ES-I3 (cell line): ENCODE measurements at regions not wholly inside any gene's neighbourhood (a gene's known extent, or its start where the extent isn't known, plus 50 kb on each side); places are given as distances from the start of the nearest gene placed in this dataset.

ENCODE experiments used
- H3K36me3 ChIP-seq: 2 replicates; pipeline ENCODE4 v1.6.1; 2013; ENCODE audit warnings: mild to moderate bottlenecking, low read length, control low read depth, moderate library complexity; ENCODE audit not compliant: insufficient read depth
- H3K4me1 ChIP-seq: 2 replicates; pipeline ENCODE4 v1.6.1; 2013; ENCODE audit warnings: mild to moderate bottlenecking, control low read depth, low read length; ENCODE audit not compliant: insufficient read depth
- H3K9ac ChIP-seq: 2 replicates; pipeline ENCODE4 v1.6.1; 2013; ENCODE audit warnings: low read depth, mild to moderate bottlenecking, low read length, moderate library complexity
- H3K9me3 ChIP-seq: 2 replicates; pipeline ENCODE4 v1.6.1; 2013; ENCODE audit warnings: mild to moderate bottlenecking, low read length, moderate library complexity; ENCODE audit not compliant: control insufficient read depth, insufficient read depth

DNA sequence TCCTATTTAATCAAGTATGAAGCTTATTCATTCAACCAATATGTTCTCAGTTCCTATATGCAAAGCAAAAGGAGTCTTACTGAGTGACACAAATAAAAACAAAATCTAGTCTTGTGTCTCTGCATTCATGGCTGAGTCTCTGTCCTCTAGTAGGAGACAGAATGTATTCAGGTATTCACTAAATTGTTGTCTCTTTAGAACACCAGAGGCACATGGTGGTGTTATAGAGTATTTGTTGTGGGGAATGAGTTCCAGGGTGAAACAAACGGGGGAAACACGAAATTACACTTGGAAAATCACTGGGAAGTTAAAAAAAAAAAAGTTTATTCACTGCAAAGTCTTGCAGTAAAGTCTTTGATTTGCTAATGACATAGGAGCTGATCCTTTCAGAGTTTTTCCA lies 131.7 kb upstream of the FSHR start:
- Histone ChIP-seq H3K36me3 (no peaks in the 10 kb centered on the region), H3K9me3 (no peaks in the 10 kb centered on the region), H3K4me1 (no peaks in the 10 kb centered on the region), H3K9ac (no peak overlapping the region)

DNA sequence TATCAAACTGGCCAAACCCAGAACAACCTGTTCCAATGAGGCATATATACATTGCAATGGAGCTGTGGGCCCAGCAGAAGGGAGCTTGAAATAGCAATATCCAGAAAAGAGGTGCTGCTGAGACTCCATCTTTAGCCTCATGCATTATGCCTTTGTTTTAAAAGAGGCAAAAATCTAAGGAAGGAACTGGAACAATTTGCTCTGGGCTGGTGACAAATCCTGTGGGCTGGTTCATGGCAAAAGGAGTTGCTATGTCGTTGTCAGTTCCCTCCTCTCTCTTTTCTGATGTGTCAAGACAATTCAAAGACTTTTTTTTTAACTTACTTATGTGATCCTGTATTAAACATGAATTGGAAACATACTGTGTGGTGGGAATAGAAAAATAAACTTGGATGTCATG lies 124.2 kb upstream of the FSHR start:
- Histone ChIP-seq H3K36me3 (no peaks in the 10 kb centered on the region), H3K9me3 (0 out of 2 replicates have a peak, but pooled peaks cover 2% of the 10 kb centered on the region), H3K9ac (no peak overlapping the region), H3K4me1 (no peaks in the 10 kb centered on the region)

DNA sequence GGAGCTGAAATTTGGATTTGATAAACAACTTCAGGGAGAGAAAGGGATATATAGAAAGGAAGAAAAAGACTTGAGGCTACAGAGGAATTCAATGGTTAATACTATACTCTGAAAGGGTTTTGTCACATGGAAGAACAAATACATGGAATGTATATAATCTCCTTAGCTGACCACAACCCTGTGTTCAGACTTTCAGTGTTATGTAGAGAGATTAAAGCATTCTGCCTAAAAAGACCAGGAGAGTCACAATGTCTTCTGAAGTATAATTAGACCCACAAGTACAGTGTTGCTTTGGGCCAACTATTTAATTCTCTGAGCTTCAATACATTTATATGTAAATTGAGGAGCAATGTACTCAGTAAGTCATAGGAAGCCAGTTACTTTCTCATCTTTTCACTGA lies 123.8 kb upstream of the FSHR start:
- H3K36me3 ChIP-seq: no peaks in the 10 kb centered on the region
- no peak overlapping the region for H3K9ac ChIP-seq
- H3K4me1 ChIP-seq: no peaks in the 10 kb centered on the region
- H3K9me3 ChIP-seq: 0 out of 2 replicates have a peak, but pooled peaks cover 2% of the 10 kb centered on the region

DNA sequence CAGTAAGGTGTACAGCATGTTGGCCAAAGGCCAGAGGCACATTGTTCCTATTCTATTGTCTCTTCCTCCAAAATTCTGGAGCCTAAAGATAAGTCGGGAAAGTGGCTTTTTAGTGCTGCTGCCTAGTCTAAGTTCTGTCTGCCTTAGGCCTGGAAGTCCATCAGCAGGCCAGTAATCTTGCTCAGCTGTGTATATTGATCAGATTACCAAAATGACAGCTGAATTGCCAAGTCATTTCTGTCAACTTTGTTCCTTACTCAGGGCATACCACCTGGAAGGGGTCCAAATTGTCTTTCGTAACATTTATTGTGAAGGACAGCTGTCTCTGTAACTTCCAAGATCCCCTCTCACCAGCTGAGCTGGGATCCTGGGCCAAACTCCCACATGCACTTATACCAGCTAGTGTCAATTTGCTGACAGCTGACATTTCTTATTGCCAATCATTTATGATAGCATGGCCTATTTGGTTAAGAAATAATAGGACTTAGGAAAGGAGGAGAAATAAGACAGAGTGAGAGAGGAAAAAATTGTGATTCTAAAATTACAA lies 116.8 kb upstream of the FSHR start:
- Histone ChIP-seq H3K9me3 (no peaks in the 10 kb centered on the region), H3K9ac (no peak overlapping the region), H3K4me1 (no peaks in the 10 kb centered on the region), H3K36me3 (no peaks in the 10 kb centered on the region)

DNA sequence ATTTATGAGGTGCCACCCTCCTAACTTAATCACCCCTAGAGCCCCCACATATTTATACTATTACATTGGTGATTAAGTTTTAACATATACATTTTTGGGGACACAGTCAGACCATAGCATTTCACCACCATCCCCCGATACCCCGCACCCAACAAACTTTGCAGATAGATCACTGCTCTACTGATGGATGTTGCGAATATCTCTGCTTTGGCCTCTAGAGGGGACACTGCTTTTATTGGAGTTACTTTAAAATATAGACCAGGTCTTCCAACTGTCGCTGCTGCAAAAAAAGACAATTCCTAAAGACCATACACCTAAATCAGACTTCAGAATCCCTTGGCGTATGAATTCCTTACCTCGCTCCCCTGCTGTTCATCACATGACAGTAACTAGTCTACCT lies 115.8 kb upstream of the FSHR start:
- Histone ChIP-seq H3K9me3 (no peaks in the 10 kb centered on the region), H3K4me1 (no peaks in the 10 kb centered on the region), H3K9ac (no peak overlapping the region), H3K36me3 (no peaks in the 10 kb centered on the region)

DNA sequence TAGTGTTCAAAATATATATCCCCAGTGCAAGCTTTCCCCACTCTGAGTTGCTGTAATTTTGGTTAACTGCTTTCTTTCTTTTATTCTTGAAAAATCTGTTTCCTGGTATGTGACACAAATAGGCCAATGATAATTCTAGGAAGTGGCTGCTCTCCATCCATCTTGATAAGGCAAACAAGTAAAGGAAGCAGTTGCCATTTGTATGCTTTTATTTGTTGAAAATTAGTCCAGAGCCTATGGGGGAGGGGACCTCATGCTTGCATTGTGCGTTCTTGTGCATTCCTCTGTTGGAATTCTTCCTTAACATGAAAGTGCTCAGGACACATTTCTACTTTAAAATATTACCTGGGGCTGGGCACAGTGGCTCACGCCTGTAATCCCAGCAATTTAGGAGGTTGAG lies 111.2 kb upstream of the FSHR start:
- no peaks in the 10 kb centered on the region for H3K9me3 ChIP-seq
- no peak overlapping the region for H3K9ac ChIP-seq
- no peaks in the 10 kb centered on the region for H3K36me3 ChIP-seq
- no peaks in the 10 kb centered on the region for H3K4me1 ChIP-seq

DNA sequence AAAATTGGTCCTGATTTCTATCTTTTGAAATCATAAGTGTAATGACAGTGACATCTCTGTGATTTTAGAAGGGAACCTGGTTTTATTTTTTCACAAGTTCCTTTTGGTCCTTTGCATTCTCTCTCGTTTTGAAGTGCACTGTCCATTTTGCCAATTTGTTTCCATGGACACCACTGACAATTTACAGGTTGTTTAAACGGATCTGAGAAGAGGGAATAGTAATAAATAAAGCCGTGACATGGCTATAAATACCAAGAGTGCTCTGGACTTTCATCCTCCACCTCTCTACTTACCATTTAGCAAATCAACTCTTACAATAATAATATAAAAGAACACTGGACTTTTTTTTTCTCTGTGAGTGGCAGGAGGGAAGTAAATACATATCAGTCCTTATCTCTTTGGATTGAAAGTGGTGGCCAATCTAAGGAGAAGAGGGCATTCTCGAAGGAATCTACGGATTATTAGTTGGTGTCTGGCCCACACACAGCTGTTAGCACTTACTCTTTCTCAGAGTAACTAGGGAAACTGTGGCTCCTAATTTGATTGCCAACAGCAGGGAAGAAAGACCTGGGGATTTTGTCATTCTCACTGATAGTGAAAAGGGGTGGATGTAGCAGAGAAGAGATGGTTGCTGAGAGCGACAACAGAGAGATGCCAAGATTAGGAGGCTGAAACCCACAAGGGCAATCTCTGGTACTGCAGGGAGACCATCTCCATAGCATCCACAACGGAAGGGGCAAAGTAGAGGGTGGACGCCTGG lies 108.7 kb upstream of the FSHR start:
- Histone ChIP-seq H3K9ac (no peak overlapping the region), H3K4me1 (no peaks in the 10 kb centered on the region), H3K36me3 (no peaks in the 10 kb centered on the region), H3K9me3 (no peaks in the 10 kb centered on the region)

DNA sequence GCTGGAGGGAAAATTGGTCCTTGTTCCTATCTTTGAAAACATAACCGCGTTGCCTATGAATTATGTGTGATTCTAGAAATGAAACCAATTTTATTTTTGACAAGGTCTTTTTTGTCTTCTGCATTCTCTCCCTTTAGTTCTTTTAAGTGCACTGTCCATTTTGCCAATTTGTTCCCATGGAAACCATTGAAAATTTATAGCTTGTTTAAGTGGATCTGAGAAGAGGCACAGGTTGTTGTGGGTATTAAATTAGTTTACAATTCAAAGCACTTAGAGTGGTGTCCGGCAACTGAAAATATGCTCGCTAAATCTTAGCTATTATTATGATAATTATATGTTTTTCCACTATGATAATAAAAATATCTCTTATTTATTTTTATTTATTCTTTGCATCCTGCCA lies 107.5 kb upstream of the FSHR start:
- Histone ChIP-seq H3K36me3 (no peaks in the 10 kb centered on the region), H3K9ac (no peak overlapping the region), H3K4me1 (no peaks in the 10 kb centered on the region), H3K9me3 (no peaks in the 10 kb centered on the region)

DNA sequence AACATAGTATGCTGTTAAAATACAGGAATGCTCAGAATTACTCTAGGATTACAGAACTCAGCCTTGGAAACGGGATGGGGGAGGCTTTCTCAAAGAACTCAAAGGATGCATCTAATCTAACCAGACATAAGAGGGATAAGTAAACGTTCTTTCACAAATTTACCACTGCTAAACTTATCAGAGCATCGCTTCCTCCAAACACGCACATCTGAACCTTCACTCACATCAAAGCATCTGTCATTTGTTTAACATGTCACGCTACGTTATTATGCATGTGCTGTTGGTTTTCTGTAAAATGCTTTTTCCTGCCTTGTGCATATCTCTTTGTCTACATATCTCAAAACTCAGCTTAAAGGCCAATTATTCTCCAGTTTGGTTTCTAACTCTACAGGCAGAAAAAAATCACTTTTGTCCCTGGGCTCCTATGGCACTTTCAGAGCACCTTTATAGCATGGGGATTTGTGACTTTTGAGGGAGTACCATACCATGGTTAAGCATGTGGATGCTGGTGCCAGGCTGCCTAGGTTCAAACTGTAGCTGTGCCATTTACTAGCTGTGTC lies 106.7 kb upstream of the FSHR start:
- Histone ChIP-seq H3K9me3 (no peaks in the 10 kb centered on the region), H3K36me3 (no peaks in the 10 kb centered on the region), H3K9ac (no peak overlapping the region), H3K4me1 (no peaks in the 10 kb centered on the region)

DNA sequence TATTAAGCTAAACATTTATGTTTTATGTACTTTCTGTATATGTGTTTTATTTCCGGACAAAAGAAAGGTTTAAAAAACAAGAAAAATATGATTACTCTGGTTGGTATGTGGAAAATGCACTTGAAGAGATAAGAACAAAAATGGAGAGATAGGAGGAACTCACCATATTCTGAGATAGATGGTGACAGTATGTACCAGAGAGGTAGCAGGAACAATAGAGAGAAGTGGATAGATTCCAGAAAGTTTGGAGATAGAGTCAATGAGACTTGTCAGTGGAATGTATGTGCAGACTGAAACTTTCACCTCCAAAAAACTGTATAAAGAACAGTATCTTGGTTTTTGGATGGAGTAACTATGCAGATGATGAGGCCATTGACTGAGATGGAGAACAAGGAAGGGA lies 105.6 kb upstream of the FSHR start:
- Histone ChIP-seq H3K9me3 (no peaks in the 10 kb centered on the region), H3K4me1 (no peaks in the 10 kb centered on the region), H3K9ac (no peak overlapping the region), H3K36me3 (no peaks in the 10 kb centered on the region)

DNA sequence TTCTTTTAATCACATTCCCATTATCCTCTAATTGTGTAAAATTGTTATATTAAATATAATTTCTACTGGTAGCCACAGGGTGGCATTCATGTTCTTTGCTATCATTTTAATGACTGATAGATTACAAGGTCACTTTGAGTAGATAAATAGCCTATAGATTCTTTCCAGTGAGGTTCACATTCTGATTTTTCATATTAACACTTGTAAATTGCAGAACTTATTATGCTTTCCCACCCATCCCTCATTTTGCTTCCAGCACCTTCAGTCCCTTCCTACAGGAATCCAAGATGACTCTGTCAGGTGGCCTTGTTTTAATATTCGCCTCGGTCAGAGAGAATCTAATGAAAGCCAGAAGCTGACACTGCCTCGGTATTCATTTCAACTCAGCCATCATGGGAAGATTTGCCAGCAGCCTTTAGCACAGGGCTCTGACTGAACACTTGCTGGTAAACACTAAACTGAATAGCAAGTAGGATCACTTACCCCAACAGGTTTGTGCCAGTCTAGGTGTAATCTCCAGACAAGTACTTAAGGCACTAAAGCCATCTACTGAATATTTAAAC lies 101.2 kb upstream of the FSHR start:
- no peaks in the 10 kb centered on the region for H3K36me3 ChIP-seq
- H3K9ac ChIP-seq: no peak overlapping the region
- no peaks in the 10 kb centered on the region for H3K9me3 ChIP-seq
- no peaks in the 10 kb centered on the region for H3K4me1 ChIP-seq

DNA sequence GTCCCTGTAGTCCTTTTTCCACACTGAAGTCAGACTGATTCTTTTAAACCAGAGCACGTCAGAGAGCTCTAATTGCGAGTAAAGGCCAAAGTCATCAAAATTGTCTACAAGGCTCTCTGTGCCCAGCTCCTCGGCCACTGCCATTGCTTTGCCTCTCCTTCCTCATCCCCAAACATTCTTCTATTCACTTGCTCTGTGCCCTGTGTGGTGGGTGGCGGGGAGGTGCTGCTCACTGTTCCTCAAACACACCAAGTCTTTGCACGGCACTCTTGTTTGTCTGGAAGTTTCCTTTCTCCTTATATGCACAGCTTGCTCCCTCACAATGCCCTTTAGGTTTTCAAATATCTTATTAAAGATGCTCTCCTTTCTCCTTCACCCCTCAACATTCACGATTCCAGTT lies 100.1 kb upstream of the FSHR start:
- H3K4me1 ChIP-seq: no peaks in the 10 kb centered on the region
- H3K9ac ChIP-seq: no peak overlapping the region
- H3K36me3 ChIP-seq: no peaks in the 10 kb centered on the region
- H3K9me3 ChIP-seq: no peaks in the 10 kb centered on the region

DNA sequence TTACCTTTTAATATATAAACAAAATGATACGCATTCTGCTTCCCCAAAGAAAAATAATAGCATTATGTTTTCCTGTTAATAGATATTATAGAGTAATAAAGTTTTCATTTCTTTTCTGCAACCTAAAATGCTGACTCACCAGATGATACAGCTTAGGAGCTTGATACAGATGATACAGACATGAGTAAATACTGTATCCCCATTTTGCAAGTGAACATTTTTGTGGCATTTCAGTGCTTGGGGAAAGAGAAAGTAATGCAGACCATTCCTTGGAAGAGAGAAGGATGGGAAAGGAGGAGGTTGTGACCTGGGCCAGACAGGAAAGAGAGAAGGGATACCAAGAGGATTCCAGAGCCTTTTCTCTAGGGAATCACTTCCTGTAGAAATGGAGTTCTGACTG lies 97.5 kb upstream of the FSHR start:
- no peaks in the 10 kb centered on the region for H3K9me3 ChIP-seq

DNA sequence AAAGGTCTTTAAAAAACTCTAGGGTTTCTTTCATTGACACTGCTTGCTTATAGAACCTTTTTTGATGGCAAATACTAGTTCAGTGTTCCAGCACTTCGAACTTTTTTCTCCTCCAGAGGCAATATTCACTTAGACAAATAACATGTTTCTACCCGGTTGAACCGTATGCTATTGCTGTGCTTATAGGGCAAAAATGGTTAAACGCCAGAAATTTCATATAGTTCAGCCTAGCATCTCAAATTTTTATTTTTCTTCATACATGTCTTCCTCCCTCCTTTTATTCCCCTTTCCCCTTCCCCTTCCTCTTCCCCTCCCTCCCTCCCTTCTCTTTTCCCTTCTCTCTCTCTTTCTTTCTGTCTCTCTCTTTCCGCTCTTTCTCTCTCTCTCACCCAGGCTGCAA lies 96.9 kb upstream of the FSHR start:
- Histone ChIP-seq H3K4me1 (no peaks in the 10 kb centered on the region), H3K9ac (no peak overlapping the region), H3K9me3 (no peaks in the 10 kb centered on the region), H3K36me3 (no peaks in the 10 kb centered on the region)

More for the DNA sequence above, 97.5 kb upstream of the FSHR start:
- H3K4me1 ChIP-seq: no peaks in the 10 kb centered on the region
- H3K9ac ChIP-seq: no peak overlapping the region
- H3K36me3 ChIP-seq: no peaks in the 10 kb centered on the region

DNA sequence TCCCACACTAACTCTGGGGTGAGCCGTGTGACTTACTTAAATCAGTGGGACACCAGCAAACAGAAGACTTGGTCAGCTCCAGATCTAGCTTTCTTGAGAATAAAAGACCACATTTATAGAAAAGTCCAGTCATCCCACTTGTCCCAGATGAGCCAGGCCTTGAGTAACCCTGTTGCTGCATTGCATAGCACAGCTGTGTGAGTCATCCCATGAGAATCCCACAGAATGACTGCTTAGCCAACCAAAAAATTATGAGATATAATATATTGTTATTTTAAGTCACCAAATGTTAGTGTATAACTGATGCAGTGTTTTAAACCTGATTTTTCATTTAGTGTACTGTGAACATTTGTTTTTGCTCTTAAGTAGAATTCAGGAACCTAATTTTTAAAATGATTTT lies 94.2 kb upstream of the FSHR start:
- H3K36me3 ChIP-seq: no peaks in the 10 kb centered on the region
- H3K9me3 ChIP-seq: no peaks in the 10 kb centered on the region
- no peaks in the 10 kb centered on the region for H3K4me1 ChIP-seq
- H3K9ac ChIP-seq: no peak overlapping the region
